ENCODE measurements at regions not wholly inside any gene's neighbourhood (a gene's known extent, or its start where the extent isn't known, plus 50 kb on each side); places are given as distances from the start of the nearest gene placed in this dataset.

- TF ChIP-seq CTCF (IDR thresholded peaks at IDR 0.05; ENCODE audit: extremely low read depth in 1 of 2, insufficient read depth in 1 of 2, low read depth in 1 of 2, low read length in 2 of 2) (no peak), POLR2A (IDR thresholded peaks at IDR 0.05; ENCODE audit: low read depth, low read length) (no peak), POLR2AphosphoS5 (IDR thresholded peaks at IDR 0.05; ENCODE audit: insufficient read depth, low read depth, low read length) (no peak), JUN (IDR thresholded peaks at IDR 0.05; ENCODE audit: borderline replicate concordance, insufficient read depth, insufficient read length, low read depth) (no peak), EZH2 (IDR thresholded peaks at IDR 0.05; ENCODE audit: borderline replicate concordance, low read depth, low read length, severe bottlenecking) (no peak), MAX (IDR thresholded peaks at IDR 0.05; ENCODE audit: insufficient read depth, insufficient read length) (no peak)
Measured at GRCh38 chr7:96400001-96400400, 78.1 kb upstream of the SLC25A13 start.
